LoVo (cell line): ENCODE measurements at regions not wholly inside any gene's neighbourhood (a gene's known extent, or its start where the extent isn't known, plus 50 kb on each side); places are given as distances from the start of the nearest gene placed in this dataset.

Source experiments
- DNase-seq: peaks from one replicate; pipeline ENCODE4 v3.0.0-alpha.2; 2016; ENCODE audit warnings: low spot score

- DNase-seq, result no peak
These were observed 158.2 kb downstream of the TDRD15 start for GRCh38 chr2:21281791-21282514.

GRCh38 chr2:21282515-21282898 is 158.7 kb downstream of the TDRD15 start:
- no peak for DNase-seq

- DNase-seq, result no peak
These were observed 164.5 kb downstream of the TDRD15 start for GRCh38 chr2:21288299-21288698.

GRCh38 chr2:21288739-21289520 is 165.2 kb downstream of the TDRD15 start:
- DNase-seq, result no peak

GRCh38 chr2:21289551-21289950 is 165.8 kb downstream of the TDRD15 start:
- no peak for DNase-seq

- DNase-seq, result no peak
These were observed 166.2 kb downstream of the TDRD15 start for GRCh38 chr2:21289989-21290388.

GRCh38 chr2:21291426-21291825 is 167.7 kb downstream of the TDRD15 start:
- no peak for DNase-seq

- DNase-seq, result no peak
These were observed 170.7 kb downstream of the TDRD15 start for GRCh38 chr2:21294446-21294845.

GRCh38 chr2:21299411-21299810 is 175.6 kb downstream of the TDRD15 start:
- DNase-seq, result no peak

GRCh38 chr2:21301871-21302455 is 178.2 kb downstream of the TDRD15 start:
- no peak for DNase-seq

- no peak for DNase-seq
These were observed 180.1 kb downstream of the TDRD15 start for GRCh38 chr2:21303876-21304275.

- no peak for DNase-seq
These were observed 181.8 kb downstream of the TDRD15 start for GRCh38 chr2:21305581-21305980.

- no peak for DNase-seq
These were observed 182.5 kb downstream of the TDRD15 start for GRCh38 chr2:21306235-21306634.

GRCh38 chr2:21307037-21307436 is 183.3 kb downstream of the TDRD15 start:
- DNase-seq, result no peak

GRCh38 chr2:21310493-21310892 is 186.7 kb downstream of the TDRD15 start:
- DNase-seq, result no peak

- DNase-seq, result no peak
These were observed 190.6 kb downstream of the TDRD15 start for GRCh38 chr2:21314322-21314835.

GRCh38 chr2:21317131-21317530 is 193.4 kb downstream of the TDRD15 start:
- DNase-seq, result peak; percentile 35

GRCh38 chr2:21318263-21318662 is 194.5 kb downstream of the TDRD15 start:
- DNase-seq, result no peak

GRCh38 chr2:21326152-21326551 is 202.4 kb downstream of the TDRD15 start:
- no peak for DNase-seq

GRCh38 chr2:21328177-21328576 is 204.4 kb downstream of the TDRD15 start:
- DNase-seq, result no peak

GRCh38 chr2:21330786-21331391 is 207.1 kb downstream of the TDRD15 start:
- no peak for DNase-seq

- DNase-seq, result no peak
These were observed 208.0 kb downstream of the TDRD15 start for GRCh38 chr2:21331625-21332370.
